GM19238 (cell line): ENCODE measurements at regions not wholly inside any gene's neighbourhood (a gene's known extent, or its start where the extent isn't known, plus 50 kb on each side); places are given as distances from the start of the nearest gene placed in this dataset.

Experiments
- DNase-seq: peaks from one replicate; pipeline ENCODE4 v3.0.0; 2011; ENCODE audit warnings: low spot score; ENCODE audit not compliant: insufficient read length

GRCh38 chr10:117860823-117861222 is 185.9 kb downstream of the RAB11FIP2 start:
- DNase-seq = no peak

GRCh38 chr10:117861329-117861728 is 185.4 kb downstream of the RAB11FIP2 start:
- no peak for DNase-seq

- DNase-seq = no peak
These were observed 183.0 kb downstream of the RAB11FIP2 start for GRCh38 chr10:117863771-117864170.

- DNase-seq = no peak
These were observed 180.8 kb downstream of the RAB11FIP2 start for GRCh38 chr10:117865945-117866344.

GRCh38 chr10:117868151-117868550 is 178.6 kb downstream of the RAB11FIP2 start:
- DNase-seq = no peak

- no peak for DNase-seq
These were observed 170.9 kb downstream of the RAB11FIP2 start for GRCh38 chr10:117875793-117876192.

GRCh38 chr10:117876210-117876609 is 170.5 kb downstream of the RAB11FIP2 start:
- no peak for DNase-seq

GRCh38 chr10:117878626-117879025 is 168.1 kb downstream of the RAB11FIP2 start:
- no peak for DNase-seq

- no peak for DNase-seq
These were observed 162.6 kb downstream of the RAB11FIP2 start for GRCh38 chr10:117884093-117884492.

GRCh38 chr10:117884592-117884991 is 162.1 kb downstream of the RAB11FIP2 start:
- DNase-seq = no peak

GRCh38 chr10:117885206-117885829 is 161.4 kb downstream of the RAB11FIP2 start:
- DNase-seq = no peak

- DNase-seq = no peak
These were observed 160.0 kb downstream of the RAB11FIP2 start for GRCh38 chr10:117886766-117887165.

GRCh38 chr10:117889664-117890063 is 157.1 kb downstream of the RAB11FIP2 start:
- no peak for DNase-seq

GRCh38 chr10:117892681-117893220 is 154.0 kb downstream of the RAB11FIP2 start:
- no peak for DNase-seq

- DNase-seq = no peak
These were observed 152.4 kb downstream of the RAB11FIP2 start for GRCh38 chr10:117894339-117894738.

GRCh38 chr10:117896517-117896916 is 150.2 kb downstream of the RAB11FIP2 start:
- DNase-seq = no peak

- DNase-seq = no peak
These were observed 147.5 kb downstream of the RAB11FIP2 start for GRCh38 chr10:117899181-117899683.

- no peak for DNase-seq
These were observed 146.5 kb downstream of the RAB11FIP2 start for GRCh38 chr10:117900280-117900679.

GRCh38 chr10:117903854-117904253 is 142.9 kb downstream of the RAB11FIP2 start:
- DNase-seq = no peak

GRCh38 chr10:117905404-117905803 is 141.3 kb downstream of the RAB11FIP2 start:
- DNase-seq = no peak

- no peak for DNase-seq
These were observed 135.1 kb downstream of the RAB11FIP2 start for GRCh38 chr10:117911684-117912083.

GRCh38 chr10:117914334-117914733 is 132.4 kb downstream of the RAB11FIP2 start:
- no peak for DNase-seq

GRCh38 chr10:117920956-117921355 is 125.8 kb downstream of the RAB11FIP2 start:
- DNase-seq = no peak
